DND-41 (cell line): ENCODE measurements at regions not wholly inside any gene's neighbourhood (a gene's known extent, or its start where the extent isn't known, plus 50 kb on each side); places are given as distances from the start of the nearest gene placed in this dataset.

ENCODE experiments used
- EZH2 ChIP-seq: IDR thresholded peaks from 3 replicates; pipeline ENCODE4 v1.6.1; 2012; ENCODE audit warnings: borderline replicate concordance, low read depth, mild to moderate bottlenecking, moderate library complexity, low read length, inconsistent platforms; ENCODE audit not compliant: severe bottlenecking
- TF ChIP-seq, protein P1 (sequence below): IDR thresholded peaks from 2 replicates; pipeline ENCODE4 v1.5.1; 2012; ENCODE audit warnings: borderline replicate concordance, low read length, moderate library complexity, mild to moderate bottlenecking; ENCODE audit not compliant: poor library complexity, severe bottlenecking; ENCODE audit errors: extremely low read depth

DNA sequence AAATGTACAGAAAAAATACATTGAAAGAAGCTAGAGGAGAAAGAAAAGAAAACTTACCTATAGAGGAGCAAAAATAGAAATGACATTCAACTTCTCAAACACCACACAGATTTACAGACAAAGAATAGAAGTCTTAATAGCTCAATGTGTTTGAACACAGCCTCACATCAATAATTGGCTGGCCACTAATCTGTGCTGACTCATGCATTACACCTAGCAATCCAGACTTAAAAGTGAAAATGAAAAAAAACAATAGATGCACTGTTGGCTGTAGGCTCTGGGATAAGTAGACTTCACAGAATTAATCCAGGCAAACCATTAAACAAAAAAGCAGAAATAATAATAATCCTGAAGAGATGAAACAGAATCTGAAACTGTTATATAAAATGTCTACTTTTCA is 961.3 kb upstream of the CELF4 start:
- TF ChIP-seq EZH2: no peak
- TF ChIP-seq, protein P1, sequence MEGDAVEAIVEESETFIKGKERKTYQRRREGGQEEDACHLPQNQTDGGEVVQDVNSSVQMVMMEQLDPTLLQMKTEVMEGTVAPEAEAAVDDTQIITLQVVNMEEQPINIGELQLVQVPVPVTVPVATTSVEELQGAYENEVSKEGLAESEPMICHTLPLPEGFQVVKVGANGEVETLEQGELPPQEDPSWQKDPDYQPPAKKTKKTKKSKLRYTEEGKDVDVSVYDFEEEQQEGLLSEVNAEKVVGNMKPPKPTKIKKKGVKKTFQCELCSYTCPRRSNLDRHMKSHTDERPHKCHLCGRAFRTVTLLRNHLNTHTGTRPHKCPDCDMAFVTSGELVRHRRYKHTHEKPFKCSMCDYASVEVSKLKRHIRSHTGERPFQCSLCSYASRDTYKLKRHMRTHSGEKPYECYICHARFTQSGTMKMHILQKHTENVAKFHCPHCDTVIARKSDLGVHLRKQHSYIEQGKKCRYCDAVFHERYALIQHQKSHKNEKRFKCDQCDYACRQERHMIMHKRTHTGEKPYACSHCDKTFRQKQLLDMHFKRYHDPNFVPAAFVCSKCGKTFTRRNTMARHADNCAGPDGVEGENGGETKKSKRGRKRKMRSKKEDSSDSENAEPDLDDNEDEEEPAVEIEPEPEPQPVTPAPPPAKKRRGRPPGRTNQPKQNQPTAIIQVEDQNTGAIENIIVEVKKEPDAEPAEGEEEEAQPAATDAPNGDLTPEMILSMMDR: no peak
